ENCODE measurements at regions not wholly inside any gene's neighbourhood (a gene's known extent, or its start where the extent isn't known, plus 50 kb on each side); places are given as distances from the start of the nearest gene placed in this dataset.

- TF ChIP-seq EGR1 (IDR thresholded peaks at IDR 0.05): no peak
- no peak for TF ChIP-seq TCF12 (IDR thresholded peaks at IDR 0.05; ENCODE audit: low read depth)
- TF ChIP-seq MAX (IDR thresholded peaks at IDR 0.05): no peak
- TF ChIP-seq REST (IDR thresholded peaks at IDR 0.05; ENCODE audit: low read depth): no peak
- no peak for TF ChIP-seq CREB1 (IDR thresholded peaks at IDR 0.05; ENCODE audit: low read depth)
- no peak for TF ChIP-seq EP300 (IDR thresholded peaks at IDR 0.05; ENCODE audit: borderline replicate concordance)
- TF ChIP-seq TEAD4 (IDR thresholded peaks at IDR 0.05): no peak
- TF ChIP-seq ZBTB7A (IDR thresholded peaks at IDR 0.05; ENCODE audit: low read depth): no peak
- no peak for TF ChIP-seq YY1 (IDR thresholded peaks at IDR 0.05; ENCODE audit: low read depth)
- no peak for TF ChIP-seq USF1 (IDR thresholded peaks at IDR 0.05)
Observed at GRCh38 chr2:74050151-74050550, 65.4 kb downstream of the TET3 start.

- TF ChIP-seq CREB1 (IDR thresholded peaks at IDR 0.05; ENCODE audit: low read depth) (no peak), MAX (IDR thresholded peaks at IDR 0.05) (no peak), USF1 (IDR thresholded peaks at IDR 0.05) (no peak), RAD21 (IDR thresholded peaks at IDR 0.05; ENCODE audit: low read depth) (no peak), TCF12 (IDR thresholded peaks at IDR 0.05; ENCODE audit: low read depth) (no peak), REST (IDR thresholded peaks at IDR 0.05; ENCODE audit: low read depth) (no peak), EGR1 (IDR thresholded peaks at IDR 0.05) (no peak), TEAD4 (IDR thresholded peaks at IDR 0.05) (no peak), TAF1 (IDR thresholded peaks at IDR 0.05; ENCODE audit: low read depth) (no peak), CEBPB (IDR thresholded peaks at IDR 0.05) (no peak), NFIC (IDR thresholded peaks at IDR 0.05) (no peak), YY1 (IDR thresholded peaks at IDR 0.05; ENCODE audit: low read depth) (no peak)
Observed at GRCh38 chr2:74051504-74051903, 66.8 kb downstream of the TET3 start.

- TF ChIP-seq NFIC (IDR thresholded peaks at IDR 0.05): no peak
- TF ChIP-seq TEAD4 (IDR thresholded peaks at IDR 0.05): no peak
- TF ChIP-seq CREB1 (IDR thresholded peaks at IDR 0.05; ENCODE audit: low read depth): no peak
- no peak for TF ChIP-seq ZBTB7A (IDR thresholded peaks at IDR 0.05; ENCODE audit: low read depth)
- no peak for TF ChIP-seq REST (IDR thresholded peaks at IDR 0.05; ENCODE audit: low read depth)
- TF ChIP-seq TAF1 (IDR thresholded peaks at IDR 0.05; ENCODE audit: low read depth): no peak
- TF ChIP-seq CEBPB (IDR thresholded peaks at IDR 0.05): no peak
- no peak for TF ChIP-seq RAD21 (IDR thresholded peaks at IDR 0.05; ENCODE audit: low read depth)
- no peak for TF ChIP-seq TCF12 (IDR thresholded peaks at IDR 0.05; ENCODE audit: low read depth)
- TF ChIP-seq USF1 (IDR thresholded peaks at IDR 0.05): no peak
- no peak for TF ChIP-seq EP300 (IDR thresholded peaks at IDR 0.05; ENCODE audit: borderline replicate concordance)
- no peak for TF ChIP-seq YY1 (IDR thresholded peaks at IDR 0.05; ENCODE audit: low read depth)
- TF ChIP-seq MAX (IDR thresholded peaks at IDR 0.05): no peak
Observed at GRCh38 chr2:74052732-74053710, 68.3 kb downstream of the TET3 start.
